ENCODE measurements at regions not wholly inside any gene's neighbourhood (a gene's known extent, or its start where the extent isn't known, plus 50 kb on each side); places are given as distances from the start of the nearest gene placed in this dataset.
A peak's percentile ranks its signal among the peaks of the same experiment; 100 is the strongest.

DNA sequence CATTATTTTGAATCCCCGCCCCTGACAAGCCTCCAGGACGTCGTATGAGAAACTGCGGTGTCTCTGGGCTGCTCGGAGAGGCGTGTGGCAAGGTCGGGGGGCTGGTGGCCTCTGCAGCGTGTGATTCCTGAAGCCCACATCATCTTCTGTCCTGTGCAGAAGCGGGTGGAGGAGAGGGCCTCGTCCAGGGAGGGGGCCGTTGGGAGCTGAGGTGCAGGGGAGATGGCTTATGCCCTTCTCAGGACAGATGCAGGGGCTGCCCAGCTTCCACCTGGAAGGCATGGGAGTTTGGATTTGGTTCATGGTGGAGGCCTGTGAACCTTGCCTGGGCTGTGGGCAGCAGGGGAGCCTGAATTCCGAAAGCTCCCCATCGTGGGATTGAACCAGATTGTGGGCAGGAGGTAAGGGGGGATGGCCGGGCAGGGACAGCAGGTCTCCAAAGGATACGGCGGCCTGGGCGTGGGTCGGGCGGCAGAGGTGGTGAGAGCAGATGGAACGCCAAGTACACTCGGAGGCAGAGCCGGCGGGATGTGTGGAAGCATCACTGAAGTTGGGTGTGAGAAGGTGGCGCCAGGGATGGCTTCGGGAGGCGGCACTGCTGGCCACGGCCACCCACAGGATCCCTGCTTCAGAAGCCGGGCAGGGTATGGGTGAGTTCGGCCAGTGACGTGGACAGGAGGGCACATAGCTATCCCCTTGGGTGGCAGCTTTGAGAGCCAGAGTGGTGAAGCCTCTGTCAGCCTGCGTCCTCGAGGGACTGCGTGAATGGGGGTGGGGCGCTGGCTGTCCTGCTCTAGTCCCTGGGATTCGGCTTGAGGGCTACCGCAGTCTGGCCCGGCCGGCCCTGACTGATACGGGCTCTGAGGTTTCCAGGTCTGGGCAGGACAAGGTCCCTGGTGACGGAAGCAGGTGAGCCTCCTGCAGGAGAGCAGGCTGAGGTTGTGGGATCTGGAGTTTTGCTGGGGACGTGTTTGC lies 76.3 kb upstream of the ADRA2C start:
- DNase-seq (ENCODE audit: low read depth), result no peak
- H3K4me1 ChIP-seq (ENCODE audit: control insufficient read depth, insufficient read depth, low read length), result no peaks in the 10 kb centered on the region
- H3K9me3 ChIP-seq (ENCODE audit: control insufficient read depth, low read length), result peaks cover 4% of the 10 kb centered on the region
- peaks cover 40% of the 10 kb centered on the region for H3K27me3 ChIP-seq (replicated peaks; ENCODE audit: control insufficient read depth, insufficient read depth, low read length)
- no peak overlapping the region for H3K4me3 ChIP-seq (ENCODE audit: low read length)
- no peak overlapping the region for H3K9ac ChIP-seq (ENCODE audit: low read length)
- H3K36me3 ChIP-seq (ENCODE audit: control insufficient read depth, insufficient read depth, low read length, severe bottlenecking), result no peaks in the 10 kb centered on the region

DNA sequence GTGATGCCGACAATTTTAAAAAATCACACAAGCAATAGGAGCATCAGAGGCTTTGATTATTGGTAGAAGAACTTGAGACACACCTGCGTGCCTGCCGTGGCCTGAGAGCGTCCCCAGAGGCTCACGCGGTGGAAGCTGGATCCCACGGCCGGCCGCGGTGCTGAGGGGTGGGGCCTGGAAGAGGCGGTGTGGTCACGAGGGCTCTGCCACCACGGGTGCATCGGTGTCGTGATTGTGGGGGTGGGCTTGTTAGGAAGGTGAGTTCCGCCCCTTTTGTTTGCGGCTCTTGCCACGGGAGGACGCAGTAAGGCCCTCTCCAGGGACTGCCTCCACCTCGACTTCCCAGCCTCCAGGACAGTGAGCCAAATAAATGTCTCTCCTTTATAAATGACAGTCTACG lies 77.2 kb upstream of the ADRA2C start:
- Histone ChIP-seq H3K9me3 (ENCODE audit: control insufficient read depth, low read length) (peaks cover 4% of the 10 kb centered on the region), H3K4me1 (ENCODE audit: control insufficient read depth, insufficient read depth, low read length) (no peaks in the 10 kb centered on the region), H3K36me3 (ENCODE audit: control insufficient read depth, insufficient read depth, low read length, severe bottlenecking) (no peaks in the 10 kb centered on the region), H3K9ac (ENCODE audit: low read length) (no peak overlapping the region), H3K27me3 (replicated peaks; ENCODE audit: control insufficient read depth, insufficient read depth, low read length) (peaks cover 41% of the 10 kb centered on the region), H3K4me3 (ENCODE audit: low read length) (no peak overlapping the region)
- DNase-seq (ENCODE audit: low read depth), result no peak

DNA sequence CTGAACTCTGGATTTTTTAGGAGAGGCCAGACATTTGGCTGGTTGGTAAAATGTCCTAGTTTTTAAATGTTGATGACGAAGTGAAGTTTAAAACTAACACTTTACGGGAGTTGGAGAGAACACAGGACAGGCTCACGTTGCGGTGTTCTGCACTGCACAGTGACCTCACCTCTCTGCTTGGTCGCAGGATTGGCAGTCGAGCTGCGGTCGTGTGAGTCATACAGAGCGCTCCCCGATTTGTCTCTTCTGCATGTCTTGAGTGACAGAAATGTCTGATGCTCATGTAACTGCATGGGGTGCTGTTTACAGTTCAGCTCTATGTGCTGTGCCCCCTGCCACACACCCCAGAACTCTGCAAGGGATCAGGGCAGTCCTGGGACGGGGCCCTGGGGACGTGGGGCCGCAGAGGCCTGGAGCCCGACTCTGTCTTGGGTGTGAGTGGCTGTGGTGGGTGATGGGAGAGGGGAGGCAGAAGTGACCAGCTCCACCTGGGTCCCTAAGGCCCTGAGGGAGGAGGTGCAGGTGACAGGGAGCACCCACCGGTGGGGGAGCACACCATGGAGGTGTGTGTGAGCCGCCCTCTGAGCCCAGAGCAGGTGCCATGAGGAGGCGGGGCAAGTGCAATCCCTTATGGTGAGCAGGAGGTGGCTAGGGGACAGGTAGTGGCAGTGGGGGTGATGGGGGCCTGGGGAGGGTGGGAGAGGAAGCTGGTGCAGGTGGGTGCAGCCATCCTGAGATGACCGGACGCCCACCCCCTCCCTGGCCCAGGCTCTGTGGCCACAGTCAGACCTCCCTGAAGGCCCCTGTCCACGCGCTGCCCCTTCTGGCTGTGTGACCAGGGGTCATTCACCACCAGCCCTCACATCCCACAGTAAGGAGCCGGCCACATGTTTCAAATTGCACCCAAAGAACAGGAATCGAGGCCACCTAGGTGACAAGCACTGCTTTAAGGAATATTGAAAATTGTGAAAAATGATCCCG lies 77.9 kb upstream of the ADRA2C start:
- H3K4me3 ChIP-seq (ENCODE audit: low read length), result no peak overlapping the region
- no peak overlapping the region for H3K9ac ChIP-seq (ENCODE audit: low read length)
- DNase-seq (ENCODE audit: low read depth), result no peak
- peaks cover 4% of the 10 kb centered on the region for H3K9me3 ChIP-seq (ENCODE audit: control insufficient read depth, low read length)
- no peaks in the 10 kb centered on the region for H3K36me3 ChIP-seq (ENCODE audit: control insufficient read depth, insufficient read depth, low read length, severe bottlenecking)
- no peaks in the 10 kb centered on the region for H3K4me1 ChIP-seq (ENCODE audit: control insufficient read depth, insufficient read depth, low read length)
- H3K27me3 ChIP-seq (replicated peaks; ENCODE audit: control insufficient read depth, insufficient read depth, low read length), result peaks cover 37% of the 10 kb centered on the region

DNA sequence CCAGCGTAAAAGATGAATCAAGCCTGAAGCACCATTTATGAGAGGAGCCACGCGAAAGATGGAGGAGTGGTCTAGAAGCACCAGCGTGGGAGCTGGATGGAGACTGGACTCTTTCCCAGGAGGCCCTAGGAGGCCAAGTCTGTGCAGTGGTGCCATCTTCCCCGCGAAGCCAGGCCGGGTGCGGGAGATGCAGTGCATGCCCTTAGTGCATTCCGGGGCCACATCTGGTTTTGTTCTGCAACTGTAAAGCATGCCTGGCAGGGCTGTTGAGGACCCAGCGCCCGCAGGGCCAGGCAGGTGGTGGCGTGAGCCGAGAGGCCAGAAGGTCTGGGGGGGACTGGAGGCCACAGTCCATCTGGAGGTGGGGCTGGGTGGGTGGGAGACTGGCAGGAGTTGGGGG lies 78.6 kb upstream of the ADRA2C start:
- H3K27me3 ChIP-seq (replicated peaks; ENCODE audit: control insufficient read depth, insufficient read depth, low read length), result peaks cover 42% of the 10 kb centered on the region
- no peaks in the 10 kb centered on the region for H3K36me3 ChIP-seq (ENCODE audit: control insufficient read depth, insufficient read depth, low read length, severe bottlenecking)
- H3K9ac ChIP-seq (ENCODE audit: low read length), result no peak overlapping the region
- peaks cover 4% of the 10 kb centered on the region for H3K9me3 ChIP-seq (ENCODE audit: control insufficient read depth, low read length)
- H3K4me1 ChIP-seq (ENCODE audit: control insufficient read depth, insufficient read depth, low read length), result no peaks in the 10 kb centered on the region
- no peak for DNase-seq (ENCODE audit: low read depth)
- no peak overlapping the region for H3K4me3 ChIP-seq (ENCODE audit: low read length)

DNA sequence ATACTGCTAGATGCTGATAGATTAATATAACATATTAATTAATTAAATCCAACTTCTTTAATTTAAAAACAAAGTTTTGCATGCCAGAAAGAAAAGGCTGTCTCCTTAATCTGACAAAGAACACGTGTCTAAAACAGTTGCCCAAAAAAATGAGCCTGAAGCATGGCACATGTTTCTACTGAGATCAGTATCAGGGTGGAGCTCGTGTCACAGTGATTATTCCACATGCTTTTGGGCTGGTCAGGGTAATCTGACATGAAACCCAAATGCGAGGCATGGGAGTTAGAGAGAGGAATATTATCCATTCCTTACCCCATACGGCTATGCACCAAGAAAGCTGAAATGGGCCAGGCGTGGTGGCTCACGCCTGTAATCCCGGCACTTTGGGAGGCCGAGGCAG lies 79.4 kb upstream of the ADRA2C start:
- Histone ChIP-seq H3K27me3 (replicated peaks; ENCODE audit: control insufficient read depth, insufficient read depth, low read length) (peaks cover 41% of the 10 kb centered on the region), H3K9me3 (ENCODE audit: control insufficient read depth, low read length) (peaks cover 3% of the 10 kb centered on the region), H3K4me1 (ENCODE audit: control insufficient read depth, insufficient read depth, low read length) (no peaks in the 10 kb centered on the region), H3K9ac (ENCODE audit: low read length) (no peak overlapping the region), H3K4me3 (ENCODE audit: low read length) (no peak overlapping the region), H3K36me3 (ENCODE audit: control insufficient read depth, insufficient read depth, low read length, severe bottlenecking) (no peaks in the 10 kb centered on the region)
- peak; percentile 20 for DNase-seq (ENCODE audit: low read depth)

DNA sequence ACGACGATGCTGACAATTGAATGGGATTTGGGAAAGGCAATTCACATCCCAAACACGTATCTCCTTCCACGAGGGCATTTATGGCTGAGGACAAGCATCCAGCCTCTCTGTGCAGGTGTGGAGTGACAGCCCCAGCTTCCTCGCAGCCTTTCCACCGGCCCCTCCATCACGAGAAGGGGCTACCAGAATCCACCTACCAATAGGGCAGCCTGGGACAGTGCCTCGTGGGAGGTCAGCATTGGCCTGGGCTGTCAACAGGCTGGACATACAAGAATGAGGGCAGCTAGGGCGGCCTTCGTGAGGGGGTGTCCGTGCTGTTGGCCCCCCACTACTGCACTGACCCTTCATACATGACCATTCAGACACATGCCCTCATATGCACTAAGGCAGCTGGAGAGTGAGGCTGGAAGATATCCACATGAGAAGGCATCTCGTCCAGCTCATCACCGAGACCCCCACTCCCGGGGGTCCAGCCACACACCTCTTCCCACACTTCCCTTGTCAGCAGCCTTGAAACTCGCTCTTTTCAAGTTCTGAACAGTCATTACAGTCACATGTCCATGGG lies 81.0 kb upstream of the ADRA2C start:
- H3K4me3 ChIP-seq (ENCODE audit: low read length), result no peak overlapping the region
- no peak for DNase-seq (ENCODE audit: low read depth)
- H3K27me3 ChIP-seq (replicated peaks; ENCODE audit: control insufficient read depth, insufficient read depth, low read length), result peaks cover 42% of the 10 kb centered on the region
- no peaks in the 10 kb centered on the region for H3K9me3 ChIP-seq (ENCODE audit: control insufficient read depth, low read length)
- H3K9ac ChIP-seq (ENCODE audit: low read length), result no peak overlapping the region
- no peaks in the 10 kb centered on the region for H3K4me1 ChIP-seq (ENCODE audit: control insufficient read depth, insufficient read depth, low read length)
- no peaks in the 10 kb centered on the region for H3K36me3 ChIP-seq (ENCODE audit: control insufficient read depth, insufficient read depth, low read length, severe bottlenecking)

DNA sequence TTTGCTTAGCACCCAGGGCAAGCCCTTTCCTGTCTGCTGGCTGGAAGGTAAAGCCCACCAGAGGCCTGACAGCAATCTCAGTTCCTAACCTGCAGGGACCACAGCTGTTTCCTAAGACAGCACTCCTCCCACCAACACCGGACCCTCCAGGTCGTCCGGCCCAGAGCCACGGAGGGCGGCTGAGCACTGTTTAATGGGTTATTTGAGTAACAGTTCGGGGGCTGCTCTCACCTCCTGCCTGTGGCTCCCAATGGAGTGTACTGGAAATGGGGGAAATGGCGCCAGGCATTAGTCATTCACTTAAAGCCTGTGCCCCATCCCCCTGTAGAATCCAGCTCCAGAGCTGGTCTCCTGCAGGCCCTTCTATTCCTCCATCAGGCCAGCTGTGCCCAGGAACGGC lies 81.6 kb upstream of the ADRA2C start:
- H3K4me1 ChIP-seq (ENCODE audit: control insufficient read depth, insufficient read depth, low read length), result no peaks in the 10 kb centered on the region
- no peaks in the 10 kb centered on the region for H3K9me3 ChIP-seq (ENCODE audit: control insufficient read depth, low read length)
- peaks cover 42% of the 10 kb centered on the region for H3K27me3 ChIP-seq (replicated peaks; ENCODE audit: control insufficient read depth, insufficient read depth, low read length)
- no peak overlapping the region for H3K9ac ChIP-seq (ENCODE audit: low read length)
- DNase-seq (ENCODE audit: low read depth), result no peak
- H3K36me3 ChIP-seq (ENCODE audit: control insufficient read depth, insufficient read depth, low read length, severe bottlenecking), result no peaks in the 10 kb centered on the region
- no peak overlapping the region for H3K4me3 ChIP-seq (ENCODE audit: low read length)

DNA sequence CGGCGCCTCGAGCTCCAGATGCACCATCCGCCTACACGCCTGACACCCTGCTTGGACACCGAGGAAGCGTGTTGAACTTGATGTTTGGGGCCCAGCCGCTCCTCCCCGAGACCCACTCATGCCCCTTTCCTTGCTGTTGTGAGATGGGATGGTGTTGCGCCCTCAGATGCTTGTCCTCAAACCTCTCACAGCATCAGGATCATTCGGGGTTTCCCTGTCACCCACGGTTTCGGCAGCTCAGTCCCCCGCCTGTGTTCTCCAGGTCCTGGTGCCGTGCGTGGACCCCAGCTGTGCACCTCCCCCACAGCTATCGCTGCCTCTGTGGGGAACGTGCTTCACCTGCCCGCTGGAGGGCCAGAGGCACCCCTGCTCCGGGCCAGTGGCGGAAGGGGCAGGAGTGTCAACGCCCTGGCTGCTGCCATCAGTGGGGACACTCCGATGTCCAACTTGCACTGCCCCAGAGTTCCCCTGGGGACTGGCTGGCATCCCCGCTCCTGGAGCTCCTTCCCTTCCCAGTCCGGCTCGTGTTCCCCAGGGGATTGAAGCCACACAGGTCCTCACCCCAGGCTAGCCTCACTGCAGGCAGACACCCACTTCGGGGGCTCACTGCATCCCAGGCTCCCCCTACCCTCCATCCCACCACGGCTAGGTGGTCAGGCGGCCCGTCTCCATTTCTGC lies 82.3 kb upstream of the ADRA2C start:
- Histone ChIP-seq H3K9ac (ENCODE audit: low read length) (no peak overlapping the region), H3K4me3 (ENCODE audit: low read length) (no peak overlapping the region), H3K27me3 (replicated peaks; ENCODE audit: control insufficient read depth, insufficient read depth, low read length) (peaks cover 42% of the 10 kb centered on the region), H3K36me3 (ENCODE audit: control insufficient read depth, insufficient read depth, low read length, severe bottlenecking) (no peaks in the 10 kb centered on the region), H3K4me1 (ENCODE audit: control insufficient read depth, insufficient read depth, low read length) (no peaks in the 10 kb centered on the region), H3K9me3 (ENCODE audit: control insufficient read depth, low read length) (no peaks in the 10 kb centered on the region)
- no peak for DNase-seq (ENCODE audit: low read depth)

DNA sequence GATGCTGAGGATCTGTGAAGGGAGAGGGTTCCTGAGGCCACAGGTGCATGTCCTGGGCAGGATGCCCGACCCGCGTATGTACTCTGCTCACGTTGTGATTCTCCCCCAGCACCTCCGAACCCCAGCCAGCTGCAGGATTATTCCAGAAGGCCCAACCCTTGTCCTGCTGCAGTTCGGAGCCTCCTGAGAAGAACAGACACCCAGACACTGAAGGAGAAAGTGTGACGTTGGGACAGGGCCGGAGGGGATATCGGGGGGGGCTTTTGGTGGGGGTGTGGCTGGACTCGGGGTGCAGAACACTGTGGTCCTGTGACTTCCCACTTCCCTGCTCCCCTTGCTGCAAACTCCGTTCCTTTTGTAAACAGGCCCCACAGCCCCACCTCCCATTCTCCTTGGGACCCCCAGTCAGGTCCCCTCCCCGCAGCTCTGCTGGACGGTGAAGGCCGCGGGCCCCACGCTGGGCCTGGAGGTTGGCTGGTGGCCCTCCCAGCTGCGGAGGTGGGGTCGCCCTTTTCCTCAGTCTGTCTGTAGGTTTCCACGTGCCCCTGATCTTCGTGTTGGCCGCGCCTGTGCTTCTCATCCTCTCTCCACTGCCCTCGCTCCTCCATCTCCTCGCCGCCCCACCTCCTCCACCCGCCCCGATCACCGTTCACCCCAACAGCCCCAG lies 83.0 kb upstream of the ADRA2C start:
- no peak for DNase-seq (ENCODE audit: low read depth)
- no peaks in the 10 kb centered on the region for H3K9me3 ChIP-seq (ENCODE audit: control insufficient read depth, low read length)
- H3K4me1 ChIP-seq (ENCODE audit: control insufficient read depth, insufficient read depth, low read length), result no peaks in the 10 kb centered on the region

DNA sequence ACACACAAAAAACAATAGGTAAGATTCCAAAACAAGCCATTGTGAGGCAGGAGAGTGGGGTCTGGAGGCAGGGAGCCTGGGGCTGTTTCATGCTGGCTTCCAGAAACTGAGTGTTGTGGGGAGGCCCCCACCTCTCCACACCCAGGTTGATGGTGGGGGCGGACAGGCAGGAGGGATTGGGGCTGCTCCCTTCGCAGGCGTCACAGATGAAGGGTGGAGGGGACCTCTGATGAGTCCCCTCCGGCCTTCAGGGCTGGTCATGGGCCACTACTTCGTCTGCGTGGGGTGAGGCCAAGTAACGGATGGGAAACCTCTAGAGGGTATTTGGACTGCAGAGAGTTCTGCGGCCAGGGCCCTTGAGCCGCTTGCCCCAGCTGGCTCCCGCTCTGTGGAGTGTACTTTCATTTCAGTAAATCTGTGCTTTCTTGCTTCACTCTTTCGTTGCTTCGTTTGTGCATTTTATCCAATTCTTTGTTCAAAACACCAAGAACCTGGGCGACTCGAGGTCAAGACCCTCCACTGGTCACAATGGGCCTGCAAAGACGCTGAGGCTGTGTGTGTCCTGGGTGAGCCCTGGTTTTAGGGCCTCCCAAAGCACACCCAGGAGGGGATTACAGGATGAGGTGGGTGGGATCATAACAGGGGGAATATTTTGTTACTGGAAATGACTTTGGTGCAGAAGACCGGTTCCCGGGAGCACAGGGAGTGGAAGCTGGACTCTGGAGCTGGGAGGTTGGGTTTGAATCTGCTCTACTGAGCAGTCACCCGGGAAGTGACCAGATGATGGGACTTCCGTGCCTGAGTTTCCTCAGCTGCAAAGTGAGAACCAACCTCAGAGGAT lies 83.7 kb upstream of the ADRA2C start:
- no peaks in the 10 kb centered on the region for H3K9me3 ChIP-seq (ENCODE audit: control insufficient read depth, low read length)
- H3K4me1 ChIP-seq (ENCODE audit: control insufficient read depth, insufficient read depth, low read length), result no peaks in the 10 kb centered on the region
- DNase-seq (ENCODE audit: low read depth), result no peak
- H3K36me3 ChIP-seq (ENCODE audit: control insufficient read depth, insufficient read depth, low read length, severe bottlenecking), result no peaks in the 10 kb centered on the region
- H3K4me3 ChIP-seq (ENCODE audit: low read length), result no peak overlapping the region
- no peak overlapping the region for H3K9ac ChIP-seq (ENCODE audit: low read length)
- H3K27me3 ChIP-seq (replicated peaks; ENCODE audit: control insufficient read depth, insufficient read depth, low read length), result peaks cover 52% of the 10 kb centered on the region

More for the DNA sequence above, 83.0 kb upstream of the ADRA2C start:
- no peak overlapping the region for H3K4me3 ChIP-seq (ENCODE audit: low read length)
- no peak overlapping the region for H3K9ac ChIP-seq (ENCODE audit: low read length)
- H3K36me3 ChIP-seq (ENCODE audit: control insufficient read depth, insufficient read depth, low read length, severe bottlenecking), result no peaks in the 10 kb centered on the region
- H3K27me3 ChIP-seq (replicated peaks; ENCODE audit: control insufficient read depth, insufficient read depth, low read length), result peaks cover 48% of the 10 kb centered on the region
